Ovary (tissue), 7 donors: ENCODE measurements at regions not wholly inside any gene's neighbourhood (a gene's known extent, or its start where the extent isn't known, plus 50 kb on each side); places are given as distances from the start of the nearest gene placed in this dataset.

Experiments
- DNase-seq, 5 donors: peaks; one replicate each; pipeline ENCODE4 v3.0.0-alpha.2; 2019 to 2020
- H3K27ac ChIP-seq, 2 donors: fragments of 200-600 bp; one replicate each; pipeline versions ENCODE4 v1.5.1 to v1.8.0; 2019 to 2022
- H3K27me3 ChIP-seq: fragments of 200-600 bp; one replicate; pipeline ENCODE4 v1.8.0; 2022
- H3K36me3 ChIP-seq: fragments of 200-600 bp; sonication (generic); one replicate; pipeline ENCODE4 v1.5.1; 2019
- H3K4me1 ChIP-seq: one replicate; pipeline ENCODE4 v1.8.1; 2013; ENCODE audit warnings: mild to moderate bottlenecking, moderate library complexity; ENCODE audit not compliant: insufficient read depth
- H3K4me3 ChIP-seq: fragments of 200-600 bp; sonication (generic); one replicate; pipeline ENCODE4 v1.5.1; 2017
- H3K9me3 ChIP-seq, 2 donors: fragments of 200-600 bp in 1 of 2; sonication (generic) in 1 of 2; one replicate each; pipeline versions ENCODE4 v1.5.1 to v1.8.1; 2013 to 2019; ENCODE audit warnings: mild to moderate bottlenecking in 1 of 2, moderate library complexity in 1 of 2
- CTCF ChIP-seq, 3 donors: fragments of 450-650 bp in 2 of 3; fragments of 200-600 bp in 1 of 3; IDR thresholded peaks; one replicate each; pipeline versions ENCODE4 v1.5.1 to v1.8.0; 2016 to 2022; ENCODE audit warnings: antibody characterized with exemption in 3 of 3, mild to moderate bottlenecking in 1 of 3
- EP300 ChIP-seq: sonication (generic); formaldehyde crosslinking; IDR thresholded peaks from one replicate; pipeline ENCODE4 v1.6.1; 2017; ENCODE audit warnings: antibody characterized with exemption
- POLR2A ChIP-seq: fragments of 450-650 bp; IDR thresholded peaks from one replicate; pipeline ENCODE4 v1.6.1; 2017; ENCODE audit warnings: antibody characterized with exemption, mild to moderate bottlenecking, moderate library complexity
- WGBS, 3 donors: extraction: QIAGEN DNeasy Blood & Tissue Kit in 1 of 3; methylation state at CpG; one replicate each; pipeline versions ENCODE4 v1.1.5 to v1.1.7; 2013 to 2017; 5-methylcytosine and 5-hydroxymethylcytosine counted together
- intact Hi-C, 4 donors: fragments of 100-400 bp; cut with DNase I; formaldehyde crosslinking; loops; one replicate each; pipeline versions ENCODE4 v1.11.0 to v1.15.1; 2022 to 2023
- donor health status: DM: no; HTN: no; CAD: no; lungs with moderate emphysema.
- donor health status: DM: no; HTN: no; CAD: no.
- donor health status: Bipolar disorder and iron deficiency.
- donor health status: DM: no; HTN: no; CAD: no.
- donor health status: DM: yes; HTN: yes; CAD: no.

GRCh38 chr7:101698964-101699363 is 69.9 kb upstream of the MYL10 start:
- Histone ChIP-seq H3K4me3 (no peak overlapping the region), H3K9me3 (no peaks in the 10 kb centered on the region), H3K36me3 (no peaks in the 10 kb centered on the region), H3K4me1 (no peaks in the 10 kb centered on the region), H3K27me3 (no peaks in the 10 kb centered on the region), H3K27ac (no peak overlapping the region)
- TF ChIP-seq EP300 = no peak
- TF ChIP-seq POLR2A = no peak
- no peak for TF ChIP-seq CTCF (IDR thresholded peaks at IDR 0.05)
- 65 to 76% (median 75%) methylated on average over 11 of the region's 11 CpGs for WGBS, 3 donors
- no peak for DNase-seq
- intact Hi-C loops = no loop called here

- H3K4me1 ChIP-seq = no peaks in the 10 kb centered on the region
- intact Hi-C loops = no loop called here
- H3K27ac ChIP-seq = no peak overlapping the region
- no peak for DNase-seq
- H3K36me3 ChIP-seq = no peaks in the 10 kb centered on the region
- no peaks in the 10 kb centered on the region for H3K27me3 ChIP-seq
- H3K9me3 ChIP-seq = no peaks in the 10 kb centered on the region
- no peak overlapping the region for H3K4me3 ChIP-seq
- WGBS, 3 donors = 76 to 89% (median 86%) methylated on average over 3 of the region's 3 CpGs
- no peak for TF ChIP-seq POLR2A
- TF ChIP-seq EP300 = no peak
- no peak for TF ChIP-seq CTCF (IDR thresholded peaks at IDR 0.05)
Observed at GRCh38 chr7:101699399-101699798, 70.3 kb upstream of the MYL10 start.

GRCh38 chr7:101699881-101700823 is 71.1 kb upstream of the MYL10 start:
- no peak overlapping the region for H3K4me3 ChIP-seq
- DNase-seq = no peak
- no peaks in the 10 kb centered on the region for H3K4me1 ChIP-seq
- no peaks in the 10 kb centered on the region for H3K36me3 ChIP-seq
- H3K27ac ChIP-seq = no peak overlapping the region
- H3K9me3 ChIP-seq = no peaks in the 10 kb centered on the region
- no peak for TF ChIP-seq EP300
- 38 to 44% (median 44%) methylated on average over 28 of the region's 28 CpGs for WGBS, 3 donors
- H3K27me3 ChIP-seq = no peaks in the 10 kb centered on the region
- intact Hi-C loops = loop anchor here in 1 of 4 donors (5.0 kb wide), 1 partner anchor 112 kb away; no protein-coding TSS in a partner anchor

- intact Hi-C loops = loop anchor here in 1 of 4 donors (5.0 kb wide), 1 partner anchor 111 kb away; no protein-coding TSS in a partner anchor
- Histone ChIP-seq H3K27me3 (no peaks in the 10 kb centered on the region), H3K36me3 (no peaks in the 10 kb centered on the region), H3K9me3 (no peaks in the 10 kb centered on the region), H3K4me3 (no peak overlapping the region), H3K27ac (no peak overlapping the region), H3K4me1 (no peaks in the 10 kb centered on the region)
- TF ChIP-seq EP300 (no peak), CTCF (IDR thresholded peaks at IDR 0.05) (no peak), POLR2A (no peak)
- 73 to 87% (median 76%) methylated on average over 13 of the region's 13 CpGs for WGBS, 3 donors
- no peak for DNase-seq
Observed at GRCh38 chr7:101701153-101701794, 72.2 kb upstream of the MYL10 start.
